Right renal pelvis (tissue), 4 donors: ENCODE measurements at regions not wholly inside any gene's neighbourhood (a gene's known extent, or its start where the extent isn't known, plus 50 kb on each side); places are given as distances from the start of the nearest gene placed in this dataset.

Source experiments
- DNase-seq, 4 donors: peaks; one replicate each; pipeline ENCODE4 v3.0.0-alpha.2; 2013; ENCODE audit warnings: low read depth in 4 of 4, low spot score in 3 of 4, missing footprints in 1 of 4

- DNase-seq = no peak
These were observed 265.9 kb upstream of the SLC24A2 start for GRCh38 chr9:20054734-20055133.

GRCh38 chr9:20048985-20049384 lies 260.1 kb upstream of the SLC24A2 start:
- no peak for DNase-seq

GRCh38 chr9:20048437-20048836 lies 259.6 kb upstream of the SLC24A2 start:
- no peak for DNase-seq

- no peak for DNase-seq
These were observed 255.8 kb upstream of the SLC24A2 start for GRCh38 chr9:20044686-20045085.

- DNase-seq = no peak
These were observed 254.6 kb upstream of the SLC24A2 start for GRCh38 chr9:20043461-20043860.

GRCh38 chr9:20043035-20043434 lies 254.2 kb upstream of the SLC24A2 start:
- DNase-seq = no peak

- DNase-seq = no peak
These were observed 253.4 kb upstream of the SLC24A2 start for GRCh38 chr9:20042128-20042711.

GRCh38 chr9:20041697-20042081 lies 252.9 kb upstream of the SLC24A2 start:
- no peak for DNase-seq

- DNase-seq = no peak
These were observed 252.3 kb upstream of the SLC24A2 start for GRCh38 chr9:20040991-20041696.

- DNase-seq = no peak
These were observed 248.9 kb upstream of the SLC24A2 start for GRCh38 chr9:20037699-20038098.

- DNase-seq = no peak
These were observed 244.7 kb upstream of the SLC24A2 start for GRCh38 chr9:20033511-20033910.

- DNase-seq = no peak
These were observed 243.7 kb upstream of the SLC24A2 start for GRCh38 chr9:20032413-20033006.

GRCh38 chr9:20031836-20032235 lies 243.0 kb upstream of the SLC24A2 start:
- DNase-seq = no peak

GRCh38 chr9:20030671-20031070 lies 241.8 kb upstream of the SLC24A2 start:
- no peak for DNase-seq

- no peak for DNase-seq
These were observed 241.4 kb upstream of the SLC24A2 start for GRCh38 chr9:20030221-20030620.

GRCh38 chr9:20028849-20029231 lies 240.0 kb upstream of the SLC24A2 start:
- peak; percentile 26 to 70 (median 39) for DNase-seq

GRCh38 chr9:20028192-20028848 lies 239.5 kb upstream of the SLC24A2 start:
- DNase-seq = no peak

- no peak for DNase-seq
These were observed 235.2 kb upstream of the SLC24A2 start for GRCh38 chr9:20023961-20024571.

- DNase-seq = no peak
These were observed 234.5 kb upstream of the SLC24A2 start for GRCh38 chr9:20023210-20023905.

GRCh38 chr9:20022410-20022809 lies 233.6 kb upstream of the SLC24A2 start:
- no peak for DNase-seq

GRCh38 chr9:20016611-20017010 lies 227.8 kb upstream of the SLC24A2 start:
- DNase-seq = no peak
